ENCODE measurements at regions not wholly inside any gene's neighbourhood (a gene's known extent, or its start where the extent isn't known, plus 50 kb on each side); places are given as distances from the start of the nearest gene placed in this dataset.

DNA sequence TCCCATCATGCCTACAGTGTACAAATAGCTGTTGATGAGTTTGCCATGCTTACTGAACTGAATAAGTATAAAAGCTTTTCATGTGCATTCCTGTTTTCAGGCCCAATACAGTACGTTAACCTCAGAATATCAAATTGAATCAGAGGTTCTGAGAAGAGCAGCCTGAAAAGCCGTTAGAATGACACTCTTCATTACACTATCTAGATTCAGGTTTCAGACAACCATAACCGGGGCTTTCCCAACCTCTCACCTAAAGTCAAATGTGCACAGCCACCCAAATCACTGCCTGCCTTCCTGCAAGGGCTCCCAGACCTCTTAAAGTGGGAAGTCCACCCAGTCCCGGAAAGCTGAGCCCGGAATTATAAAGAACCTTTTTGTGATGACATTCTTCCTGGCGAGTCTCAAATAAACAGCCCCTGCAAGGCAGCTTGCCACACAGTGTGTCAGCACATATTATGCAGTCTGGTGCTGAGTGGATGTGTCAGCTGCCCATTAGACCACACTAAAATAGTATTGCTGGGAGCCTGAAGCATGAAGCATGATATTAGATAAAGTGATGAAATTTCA, 245.8 kb downstream of the TLE4 start:
- no TSS peak for BruUV-seq (replicated peaks)
- Histone ChIP-seq H3K4me3 (replicated peaks in 1 of 3; ENCODE audit: insufficient read depth in 1 of 3, low read depth in 2 of 3, low read length in 3 of 3) (no peak overlapping the region), H4K20me1 (ENCODE audit: insufficient read depth, low read length) (no peaks in the 10 kb centered on the region), H3K4me2 (ENCODE audit: low read depth, low read length) (no peak overlapping the region), H3K9me3 (ENCODE audit: low read length) (no peaks in the 10 kb centered on the region), H3K4me1 (ENCODE audit: insufficient read depth, low read length) (no peaks in the 10 kb centered on the region), H3K79me2 (ENCODE audit: insufficient read depth, low read length) (no peaks in the 10 kb centered on the region), H2AFZ (ENCODE audit: low read length) (no peak overlapping the region), H3K27ac (ENCODE audit: extremely low read length, insufficient read depth, low read length) (no peak overlapping the region), H3K36me3 (replicated peaks in 1 of 2; ENCODE audit: control insufficient read depth in 1 of 2, insufficient read depth in 2 of 2, low read length in 2 of 2) (no peaks in the 10 kb centered on the region), H3K27me3 (ENCODE audit: control insufficient read depth in 1 of 2, insufficient read depth in 2 of 2, low read length in 2 of 2) (no peaks in the 10 kb centered on the region), H3K9ac (ENCODE audit: insufficient read depth, low read depth, low read length) (no peak overlapping the region)
- in situ Hi-C loops (cut with HindIII; ENCODE audit: extremely low pct_ligation_motif_present, low pct_unique_long_range_greater_than_20kb) (no loop called here), intact Hi-C loops (cut with micrococcal nuclease; ENCODE audit: unreplicated experiment) (no loop called here)
- WGBS (ENCODE audit: low lambda C conversion rate) = 2% methylated on average over 5 of the region's 6 CpGs
- CTCF ChIA-PET (ENCODE audit: low intra/inter-chr PET ratio, low total read pairs) = no interaction called here
- ATAC-seq (no peak), FAIRE-seq (no peak), DNase-seq (ENCODE audit: low spot score) (no peak)
- POLR2A ChIA-PET = no interaction called here
- TF ChIP-seq ZNF564 (CRISPR knock-in tag; IDR thresholded peaks at IDR 0.05) (no peak), GABPB1 (CRISPR knock-in tag; IDR thresholded peaks at IDR 0.05) (no peak), ZNF329 (CRISPR knock-in tag; IDR thresholded peaks at IDR 0.05; ENCODE audit: low read depth) (no peak), SIX4 (CRISPR knock-in tag; IDR thresholded peaks at IDR 0.05) (no peak), CBX2 (IDR thresholded peaks at IDR 0.05; ENCODE audit: low read depth, low read length) (no peak), CBX2 (CRISPR knock-in tag; IDR thresholded peaks at IDR 0.05; ENCODE audit: low read depth) (no peak), GATAD1 (CRISPR knock-in tag; IDR thresholded peaks at IDR 0.05) (no peak), KDM2A (CRISPR knock-in tag; IDR thresholded peaks at IDR 0.05; ENCODE audit: borderline replicate concordance, low read depth) (no peak)
- TF ChIP-seq, protein P1, sequence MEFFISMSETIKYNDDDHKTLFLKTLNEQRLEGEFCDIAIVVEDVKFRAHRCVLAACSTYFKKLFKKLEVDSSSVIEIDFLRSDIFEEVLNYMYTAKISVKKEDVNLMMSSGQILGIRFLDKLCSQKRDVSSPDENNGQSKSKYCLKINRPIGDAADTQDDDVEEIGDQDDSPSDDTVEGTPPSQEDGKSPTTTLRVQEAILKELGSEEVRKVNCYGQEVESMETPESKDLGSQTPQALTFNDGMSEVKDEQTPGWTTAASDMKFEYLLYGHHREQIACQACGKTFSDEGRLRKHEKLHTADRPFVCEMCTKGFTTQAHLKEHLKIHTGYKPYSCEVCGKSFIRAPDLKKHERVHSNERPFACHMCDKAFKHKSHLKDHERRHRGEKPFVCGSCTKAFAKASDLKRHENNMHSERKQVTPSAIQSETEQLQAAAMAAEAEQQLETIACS (CRISPR knock-in tag; IDR thresholded peaks at IDR 0.05) = no peak
- TF ChIP-seq, protein P2, sequence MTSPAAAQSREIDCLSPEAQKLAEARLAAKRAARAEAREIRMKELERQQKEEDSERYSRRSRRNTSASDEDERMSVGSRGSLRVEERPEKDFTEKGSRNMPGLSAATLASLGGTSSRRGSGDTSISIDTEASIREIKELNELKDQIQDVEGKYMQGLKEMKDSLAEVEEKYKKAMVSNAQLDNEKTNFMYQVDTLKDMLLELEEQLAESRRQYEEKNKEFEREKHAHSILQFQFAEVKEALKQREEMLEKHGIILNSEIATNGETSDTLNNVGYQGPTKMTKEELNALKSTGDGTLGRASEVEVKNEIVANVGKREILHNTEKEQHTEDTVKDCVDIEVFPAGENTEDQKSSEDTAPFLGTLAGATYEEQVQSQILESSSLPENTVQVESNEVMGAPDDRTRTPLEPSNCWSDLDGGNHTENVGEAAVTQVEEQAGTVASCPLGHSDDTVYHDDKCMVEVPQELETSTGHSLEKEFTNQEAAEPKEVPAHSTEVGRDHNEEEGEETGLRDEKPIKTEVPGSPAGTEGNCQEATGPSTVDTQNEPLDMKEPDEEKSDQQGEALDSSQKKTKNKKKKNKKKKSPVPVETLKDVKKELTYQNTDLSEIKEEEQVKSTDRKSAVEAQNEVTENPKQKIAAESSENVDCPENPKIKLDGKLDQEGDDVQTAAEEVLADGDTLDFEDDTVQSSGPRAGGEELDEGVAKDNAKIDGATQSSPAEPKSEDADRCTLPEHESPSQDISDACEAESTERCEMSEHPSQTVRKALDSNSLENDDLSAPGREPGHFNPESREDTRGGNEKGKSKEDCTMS (CRISPR knock-in tag; conservative IDR thresholded peaks at IDR 0.05) = no peak
- TF ChIP-seq, protein P3, sequence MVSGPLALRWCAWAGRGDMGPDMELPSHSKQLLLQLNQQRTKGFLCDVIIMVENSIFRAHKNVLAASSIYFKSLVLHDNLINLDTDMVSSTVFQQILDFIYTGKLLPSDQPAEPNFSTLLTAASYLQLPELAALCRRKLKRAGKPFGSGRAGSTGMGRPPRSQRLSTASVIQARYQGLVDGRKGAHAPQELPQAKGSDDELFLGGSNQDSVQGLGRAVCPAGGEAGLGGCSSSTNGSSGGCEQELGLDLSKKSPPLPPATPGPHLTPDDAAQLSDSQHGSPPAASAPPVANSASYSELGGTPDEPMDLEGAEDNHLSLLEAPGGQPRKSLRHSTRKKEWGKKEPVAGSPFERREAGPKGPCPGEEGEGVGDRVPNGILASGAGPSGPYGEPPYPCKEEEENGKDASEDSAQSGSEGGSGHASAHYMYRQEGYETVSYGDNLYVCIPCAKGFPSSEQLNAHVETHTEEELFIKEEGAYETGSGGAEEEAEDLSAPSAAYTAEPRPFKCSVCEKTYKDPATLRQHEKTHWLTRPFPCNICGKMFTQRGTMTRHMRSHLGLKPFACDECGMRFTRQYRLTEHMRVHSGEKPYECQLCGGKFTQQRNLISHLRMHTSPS (CRISPR knock-in tag; IDR thresholded peaks at IDR 0.05; ENCODE audit: low read depth) = no peak
- TF ChIP-seq, protein P4, sequence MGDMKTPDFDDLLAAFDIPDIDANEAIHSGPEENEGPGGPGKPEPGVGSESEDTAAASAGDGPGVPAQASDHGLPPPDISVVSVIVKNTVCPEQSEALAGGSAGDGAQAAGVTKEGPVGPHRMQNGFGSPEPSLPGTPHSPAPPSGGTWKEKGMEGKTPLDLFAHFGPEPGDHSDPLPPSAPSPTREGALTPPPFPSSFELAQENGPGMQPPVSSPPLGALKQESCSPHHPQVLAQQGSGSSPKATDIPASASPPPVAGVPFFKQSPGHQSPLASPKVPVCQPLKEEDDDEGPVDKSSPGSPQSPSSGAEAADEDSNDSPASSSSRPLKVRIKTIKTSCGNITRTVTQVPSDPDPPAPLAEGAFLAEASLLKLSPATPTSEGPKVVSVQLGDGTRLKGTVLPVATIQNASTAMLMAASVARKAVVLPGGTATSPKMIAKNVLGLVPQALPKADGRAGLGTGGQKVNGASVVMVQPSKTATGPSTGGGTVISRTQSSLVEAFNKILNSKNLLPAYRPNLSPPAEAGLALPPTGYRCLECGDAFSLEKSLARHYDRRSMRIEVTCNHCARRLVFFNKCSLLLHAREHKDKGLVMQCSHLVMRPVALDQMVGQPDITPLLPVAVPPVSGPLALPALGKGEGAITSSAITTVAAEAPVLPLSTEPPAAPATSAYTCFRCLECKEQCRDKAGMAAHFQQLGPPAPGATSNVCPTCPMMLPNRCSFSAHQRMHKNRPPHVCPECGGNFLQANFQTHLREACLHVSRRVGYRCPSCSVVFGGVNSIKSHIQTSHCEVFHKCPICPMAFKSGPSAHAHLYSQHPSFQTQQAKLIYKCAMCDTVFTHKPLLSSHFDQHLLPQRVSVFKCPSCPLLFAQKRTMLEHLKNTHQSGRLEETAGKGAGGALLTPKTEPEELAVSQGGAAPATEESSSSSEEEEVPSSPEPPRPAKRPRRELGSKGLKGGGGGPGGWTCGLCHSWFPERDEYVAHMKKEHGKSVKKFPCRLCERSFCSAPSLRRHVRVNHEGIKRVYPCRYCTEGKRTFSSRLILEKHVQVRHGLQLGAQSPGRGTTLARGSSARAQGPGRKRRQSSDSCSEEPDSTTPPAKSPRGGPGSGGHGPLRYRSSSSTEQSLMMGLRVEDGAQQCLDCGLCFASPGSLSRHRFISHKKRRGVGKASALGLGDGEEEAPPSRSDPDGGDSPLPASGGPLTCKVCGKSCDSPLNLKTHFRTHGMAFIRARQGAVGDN (CRISPR knock-in tag; IDR thresholded peaks at IDR 0.05) = no peak
- TF ChIP-seq, protein P5, sequence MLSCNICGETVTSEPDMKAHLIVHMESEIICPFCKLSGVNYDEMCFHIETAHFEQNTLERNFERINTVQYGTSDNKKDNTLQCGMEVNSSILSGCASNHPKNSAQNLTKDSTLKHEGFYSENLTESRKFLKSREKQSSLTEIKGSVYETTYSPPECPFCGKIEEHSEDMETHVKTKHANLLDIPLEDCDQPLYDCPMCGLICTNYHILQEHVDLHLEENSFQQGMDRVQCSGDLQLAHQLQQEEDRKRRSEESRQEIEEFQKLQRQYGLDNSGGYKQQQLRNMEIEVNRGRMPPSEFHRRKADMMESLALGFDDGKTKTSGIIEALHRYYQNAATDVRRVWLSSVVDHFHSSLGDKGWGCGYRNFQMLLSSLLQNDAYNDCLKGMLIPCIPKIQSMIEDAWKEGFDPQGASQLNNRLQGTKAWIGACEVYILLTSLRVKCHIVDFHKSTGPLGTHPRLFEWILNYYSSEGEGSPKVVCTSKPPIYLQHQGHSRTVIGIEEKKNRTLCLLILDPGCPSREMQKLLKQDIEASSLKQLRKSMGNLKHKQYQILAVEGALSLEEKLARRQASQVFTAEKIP (CRISPR knock-in tag; IDR thresholded peaks at IDR 0.05; ENCODE audit: borderline replicate concordance) = no peak
